Mesendoderm (in vitro differentiated cells): ENCODE measurements at regions not wholly inside any gene's neighbourhood (a gene's known extent, or its start where the extent isn't known, plus 50 kb on each side); places are given as distances from the start of the nearest gene placed in this dataset.
"Not testable (repeated sequence)": the region's sequence is repeated elsewhere in the genome, so short reads cannot be mapped to it uniquely, and the experiment has no call there.

Source experiments
- DNase-seq: peaks from one replicate; pipeline ENCODE4 v3.0.0; 2013
- H2AK5ac ChIP-seq: 2 replicates; pipeline ENCODE4 v1.6.1; 2013; ENCODE audit warnings: low read length, inconsistent platforms
- H2BK120ac ChIP-seq: 2 replicates; pipeline ENCODE4 v1.6.1; 2013; ENCODE audit warnings: low read depth, mild to moderate bottlenecking, low read length, moderate library complexity, mixed read lengths
- H2BK15ac ChIP-seq: replicated peaks from 2 replicates; pipeline ENCODE4 v1.6.1; 2013; ENCODE audit warnings: low read depth, mild to moderate bottlenecking, moderate library complexity
- H2BK5ac ChIP-seq: 2 replicates; pipeline ENCODE4 v1.6.1; 2013; ENCODE audit warnings: low read length, inconsistent platforms
- H3K18ac ChIP-seq: 2 replicates; pipeline ENCODE4 v1.6.1; 2013; ENCODE audit warnings: mild to moderate bottlenecking, low read length, mixed read lengths
- H3K23ac ChIP-seq: one replicate; pipeline ENCODE4 v1.6.1; 2013; ENCODE audit warnings: low read length
- H3K27ac ChIP-seq: 2 replicates; pipeline ENCODE4 v1.5.1; 2013; ENCODE audit warnings: low read depth, mild to moderate bottlenecking, inconsistent platforms, low read length, moderate library complexity
- H3K27me3 ChIP-seq: 2 replicates; pipeline ENCODE4 v1.6.1; 2013; ENCODE audit warnings: low read length, control low read depth, mild to moderate bottlenecking, inconsistent platforms; ENCODE audit not compliant: insufficient read depth, poor library complexity
- H3K36me3 ChIP-seq: 2 replicates; pipeline ENCODE4 v1.6.1; 2013; ENCODE audit warnings: low read length, inconsistent platforms; ENCODE audit not compliant: control insufficient read depth, insufficient read depth
- H3K4ac ChIP-seq: one replicate; pipeline ENCODE4 v1.6.1; 2013; ENCODE audit warnings: low read depth, mild to moderate bottlenecking, low read length, moderate library complexity
- H3K4me1 ChIP-seq: 2 replicates; pipeline ENCODE4 v1.6.1; 2013; ENCODE audit warnings: low read depth, low read length, inconsistent platforms; ENCODE audit not compliant: control insufficient read depth
- H3K4me2 ChIP-seq: 2 replicates; pipeline ENCODE4 v1.6.1; 2013; ENCODE audit warnings: low read length
- H3K4me3 ChIP-seq: 2 replicates; pipeline ENCODE4 v1.5.1; 2013; ENCODE audit warnings: mild to moderate bottlenecking, low read length
- H3K56ac ChIP-seq: one replicate; pipeline ENCODE4 v1.6.1; 2013; ENCODE audit warnings: low read length
- H3K79me1 ChIP-seq: 2 replicates; pipeline ENCODE4 v1.6.1; 2013; ENCODE audit warnings: low read length, inconsistent platforms
- H3K79me2 ChIP-seq: 2 replicates; pipeline ENCODE4 v1.6.1; 2013; ENCODE audit warnings: mild to moderate bottlenecking, low read length; ENCODE audit not compliant: control insufficient read depth, insufficient read depth
- H3K9ac ChIP-seq: 2 replicates; pipeline ENCODE4 v1.6.1; 2013; ENCODE audit warnings: low read length, inconsistent platforms
- H4K5ac ChIP-seq: one replicate; pipeline ENCODE4 v1.6.1; 2013; ENCODE audit warnings: low read length
- H4K8ac ChIP-seq: one replicate; pipeline ENCODE4 v1.6.1; 2013; ENCODE audit warnings: low read depth, mild to moderate bottlenecking, control low read depth, low read length, moderate library complexity
- WGBS: extraction: QIAGEN DNeasy Blood & Tissue Kit; methylation state at CpG from one replicate; pipeline ENCODE4 v1.1.7; 2013; ENCODE audit warnings: low lambda C conversion rate, missing lambda C conversion rate; ENCODE audit not compliant: insufficient coverage; ENCODE audit errors: extremely low coverage; 5-methylcytosine and 5-hydroxymethylcytosine counted together

- H3K9ac ChIP-seq, H3K4ac ChIP-seq, H2BK5ac ChIP-seq, H3K79me2 ChIP-seq, H2BK120ac ChIP-seq, H3K4me2 ChIP-seq, H4K5ac ChIP-seq, H3K4me1 ChIP-seq, H2BK15ac ChIP-seq, H3K79me1 ChIP-seq, H3K23ac ChIP-seq, H3K27ac ChIP-seq, H2AK5ac ChIP-seq, DNase-seq, H3K56ac ChIP-seq, H3K36me3 ChIP-seq, H3K18ac ChIP-seq, H3K4me3 ChIP-seq, H3K27me3 ChIP-seq, H4K8ac ChIP-seq: not testable (repeated sequence)
- no CpG with 5 or more reads among the region's 4 CpGs for WGBS
Measured at GRCh38 chr22:16730894-16731293, 94.3 kb downstream of the XKR3 start.

- not testable (repeated sequence) for H3K23ac ChIP-seq, H3K36me3 ChIP-seq, H2BK120ac ChIP-seq, H4K5ac ChIP-seq, DNase-seq, H3K4me3 ChIP-seq, H4K8ac ChIP-seq, H2BK15ac ChIP-seq, H2AK5ac ChIP-seq, H3K79me1 ChIP-seq, H3K4me2 ChIP-seq, H3K27me3 ChIP-seq, H3K79me2 ChIP-seq, H3K27ac ChIP-seq, H3K56ac ChIP-seq, H3K4ac ChIP-seq, H3K9ac ChIP-seq, H3K18ac ChIP-seq, H2BK5ac ChIP-seq, H3K4me1 ChIP-seq
- no CpG with 5 or more reads among the region's 1 CpG for WGBS
Measured at GRCh38 chr22:16727491-16727890, 97.7 kb downstream of the XKR3 start.

- H2BK15ac ChIP-seq, H3K23ac ChIP-seq, H2BK5ac ChIP-seq, H3K27me3 ChIP-seq, H3K4me3 ChIP-seq, H2AK5ac ChIP-seq, H3K79me1 ChIP-seq, H3K4me2 ChIP-seq, DNase-seq, H3K18ac ChIP-seq, H3K36me3 ChIP-seq, H2BK120ac ChIP-seq, H3K56ac ChIP-seq, H3K9ac ChIP-seq, H4K8ac ChIP-seq, H3K4ac ChIP-seq, H3K27ac ChIP-seq, H3K79me2 ChIP-seq, H4K5ac ChIP-seq, H3K4me1 ChIP-seq: not testable (repeated sequence)
- WGBS = no CpG with 5 or more reads among the region's 4 CpGs
Measured at GRCh38 chr22:16723241-16723640, 102.0 kb downstream of the XKR3 start.

- not testable (repeated sequence) for H3K23ac ChIP-seq, H3K4ac ChIP-seq, H2BK15ac ChIP-seq, H3K4me3 ChIP-seq, H2AK5ac ChIP-seq, H3K56ac ChIP-seq, H2BK5ac ChIP-seq, H3K18ac ChIP-seq, H3K9ac ChIP-seq, H3K27me3 ChIP-seq, H3K27ac ChIP-seq, H4K5ac ChIP-seq, DNase-seq, H3K79me1 ChIP-seq, H3K36me3 ChIP-seq, H3K4me2 ChIP-seq, H3K79me2 ChIP-seq, H3K4me1 ChIP-seq, H2BK120ac ChIP-seq, H4K8ac ChIP-seq
- no CpG with 5 or more reads among the region's 3 CpGs for WGBS
Measured at GRCh38 chr22:16722564-16722963, 102.6 kb downstream of the XKR3 start.

- no peaks in the 10 kb centered on the region for H3K27me3 ChIP-seq
- no CpG with 5 or more reads among the region's 4 CpGs for WGBS
- H3K27ac ChIP-seq = no peak overlapping the region
- H2BK5ac ChIP-seq = no peak overlapping the region
- no peak overlapping the region for H3K4ac ChIP-seq
- H3K4me1 ChIP-seq = no peaks in the 10 kb centered on the region
- H2AK5ac ChIP-seq = no peak overlapping the region
- H3K36me3 ChIP-seq = no peaks in the 10 kb centered on the region
- H3K9ac ChIP-seq = no peak overlapping the region
- DNase-seq = no peak
- H3K18ac ChIP-seq = no peak overlapping the region
- H3K79me2 ChIP-seq = no peaks in the 10 kb centered on the region
- no peak overlapping the region for H2BK15ac ChIP-seq
- no peaks in the 10 kb centered on the region for H3K79me1 ChIP-seq
- H4K8ac ChIP-seq = no peak overlapping the region
- no peak overlapping the region for H3K23ac ChIP-seq
- H3K56ac ChIP-seq = no peak overlapping the region
- H4K5ac ChIP-seq = no peak overlapping the region
- H3K4me2 ChIP-seq = no peak overlapping the region
- H2BK120ac ChIP-seq = no peak overlapping the region
- no peak overlapping the region for H3K4me3 ChIP-seq
Measured at GRCh38 chr22:16721961-16722360, 103.2 kb downstream of the XKR3 start.

GRCh38 chr22:16717699-16718558, 107.3 kb downstream of the XKR3 start:
- H4K5ac ChIP-seq = no peak overlapping the region
- H3K27ac ChIP-seq = no peak overlapping the region
- no peak overlapping the region for H3K4me3 ChIP-seq
- no peaks in the 10 kb centered on the region for H3K27me3 ChIP-seq
- H3K56ac ChIP-seq = no peak overlapping the region
- no peak overlapping the region for H3K4ac ChIP-seq
- H3K79me1 ChIP-seq = no peaks in the 10 kb centered on the region
- no CpG with 5 or more reads among the region's 35 CpGs for WGBS
- no peak overlapping the region for H2BK5ac ChIP-seq
- no peaks in the 10 kb centered on the region for H3K79me2 ChIP-seq
- no peak overlapping the region for H2BK120ac ChIP-seq
- H2AK5ac ChIP-seq = no peak overlapping the region
- H3K36me3 ChIP-seq = no peaks in the 10 kb centered on the region
- no peak overlapping the region for H2BK15ac ChIP-seq
- no peak for DNase-seq
- H4K8ac ChIP-seq = no peak overlapping the region
- H3K18ac ChIP-seq = no peak overlapping the region
- no peak overlapping the region for H3K9ac ChIP-seq
- H3K4me2 ChIP-seq = no peak overlapping the region
- H3K4me1 ChIP-seq = no peaks in the 10 kb centered on the region
- H3K23ac ChIP-seq = no peak overlapping the region
